BE2C (cell line): ENCODE measurements at regions not wholly inside any gene's neighbourhood (a gene's known extent, or its start where the extent isn't known, plus 50 kb on each side); places are given as distances from the start of the nearest gene placed in this dataset.
"Not testable (repeated sequence)": the region's sequence is repeated elsewhere in the genome, so short reads cannot be mapped to it uniquely, and the experiment has no call there.

Experiments used
- DNase-seq: peaks from one replicate; pipeline ENCODE4 v3.0.0-alpha.2; 2020
- H3K27me3 ChIP-seq: fragments of 250-450 bp; sonication (Bioruptor Pico); 2 replicates; pipeline ENCODE4 v1.5.1; 2020; ENCODE audit warnings: mild to moderate bottlenecking
- H3K36me3 ChIP-seq: fragments of 250-450 bp; sonication (Bioruptor Pico); 2 replicates; pipeline ENCODE4 v1.5.1; 2020; ENCODE audit warnings: mild to moderate bottlenecking
- H3K4me1 ChIP-seq: fragments of 250-450 bp; sonication (Bioruptor Pico); 2 replicates; pipeline ENCODE4 v1.5.1; 2020
- H3K4me3 ChIP-seq: 2 replicates; pipeline ENCODE4 v1.5.1; 2011; ENCODE audit warnings: low read depth, low read length
- H3K9me3 ChIP-seq: fragments of 250-450 bp; sonication (Bioruptor Pico); 2 replicates; pipeline ENCODE4 v1.5.1; 2020
- CTCF ChIP-seq: IDR thresholded peaks from 2 replicates; pipeline ENCODE4 v1.5.1; 2012; ENCODE audit warnings: mild to moderate bottlenecking, low read depth, low read length

- Histone ChIP-seq H3K36me3 (no peaks in the 10 kb centered on the region), H3K9me3 (no peaks in the 10 kb centered on the region), H3K4me1 (no peaks in the 10 kb centered on the region), H3K27me3 (peaks cover 4% of the 10 kb centered on the region; the same call in 1 of the 2 replicates), H3K4me3 (no peak overlapping the region)
- no peak for DNase-seq
- TF ChIP-seq CTCF, result no peak
Measured at GRCh38 chr5:113757508-113757907, 244.0 kb downstream of the YTHDC2 start.

- Histone ChIP-seq H3K9me3 (no peaks in the 10 kb centered on the region), H3K4me3 (no peak overlapping the region), H3K4me1 (no peaks in the 10 kb centered on the region), H3K27me3 (no peaks in the 10 kb centered on the region), H3K36me3 (no peaks in the 10 kb centered on the region)
- no peak for TF ChIP-seq CTCF
- no peak for DNase-seq
Measured at GRCh38 chr5:113759505-113759904, 246.0 kb downstream of the YTHDC2 start.

GRCh38 chr5:113760486-113760885, 247.0 kb downstream of the YTHDC2 start:
- Histone ChIP-seq H3K9me3 (no peaks in the 10 kb centered on the region), H3K36me3 (no peaks in the 10 kb centered on the region), H3K4me3 (no peak overlapping the region), H3K4me1 (no peaks in the 10 kb centered on the region), H3K27me3 (no peaks in the 10 kb centered on the region)
- no peak for DNase-seq
- TF ChIP-seq CTCF, result no peak

- TF ChIP-seq CTCF, result no peak
- Histone ChIP-seq H3K9me3 (no peaks in the 10 kb centered on the region), H3K36me3 (no peaks in the 10 kb centered on the region), H3K4me3 (no peak overlapping the region), H3K27me3 (no peaks in the 10 kb centered on the region), H3K4me1 (no peaks in the 10 kb centered on the region)
- DNase-seq, result no peak
Measured at GRCh38 chr5:113761594-113761993, 248.1 kb downstream of the YTHDC2 start.

GRCh38 chr5:113764382-113764781, 250.9 kb downstream of the YTHDC2 start:
- Histone ChIP-seq H3K9me3 (no peaks in the 10 kb centered on the region), H3K36me3 (no peaks in the 10 kb centered on the region), H3K4me1 (no peaks in the 10 kb centered on the region), H3K4me3 (no peak overlapping the region), H3K27me3 (no peaks in the 10 kb centered on the region)
- TF ChIP-seq CTCF, result no peak
- DNase-seq, result no peak

- not testable (repeated sequence) for DNase-seq, H3K9me3 ChIP-seq, H3K36me3 ChIP-seq, H3K4me3 ChIP-seq, H3K4me1 ChIP-seq, H3K27me3 ChIP-seq
Measured at GRCh38 chr5:113766827-113767226, 253.3 kb downstream of the YTHDC2 start.

- no peak for TF ChIP-seq CTCF
Measured at GRCh38 chr5:113770648-113771047, 257.2 kb downstream of the YTHDC2 start.

More at GRCh38 chr5:113770648-113771047, 257.2 kb downstream of the YTHDC2 start:
- no peak overlapping the region for H3K4me3 ChIP-seq
- no peaks in the 10 kb centered on the region for H3K27me3 ChIP-seq
- no peaks in the 10 kb centered on the region for H3K9me3 ChIP-seq
- no peak for DNase-seq
- H3K36me3 ChIP-seq, result no peaks in the 10 kb centered on the region
- no peaks in the 10 kb centered on the region for H3K4me1 ChIP-seq
